CD4-positive, alpha-beta T cell (primary cell): ENCODE measurements at regions not wholly inside any gene's neighbourhood (a gene's known extent, or its start where the extent isn't known, plus 50 kb on each side); places are given as distances from the start of the nearest gene placed in this dataset.

Experiments
- ATAC-seq: fragments of 200-7000 bp; cut with Tn5 transposase; one replicate; pipeline ENCODE4 v1.10.0; 2022; ENCODE audit warnings: mild to moderate bottlenecking; ENCODE audit not compliant: poor library complexity
- CTCF ChIA-PET: fragments of 350-600 bp; sonication (Branson Sonifier 250); formaldehyde crosslinking; loops from one replicate; lab custom pipeline; 2021; ENCODE audit warnings: antibody characterized with exemption, inconsistent platforms; lab: Charles Lee
- POLR2A ChIA-PET: fragments of 350-600 bp; sonication (Branson Sonifier 250); formaldehyde crosslinking; loops from one replicate; lab custom pipeline; 2021; ENCODE audit warnings: antibody characterized with exemption, inconsistent platforms; lab: Charles Lee
- DNase-seq, 14 experiments: peaks; one replicate each; pipeline ENCODE4 v3.0.0-alpha.2; 2013 to 2020; ENCODE audit warnings: mixed read lengths in 2 of 14
- H3K27ac ChIP-seq, 2 donors: one replicate each; pipeline versions ENCODE4 v1.5.1 to v1.7.0; 2013; ENCODE audit warnings: low read length in 2 of 2, low read depth in 1 of 2, mild to moderate bottlenecking in 1 of 2
- H3K27me3 ChIP-seq, 2 experiments: 1 replicate in 1 of 2; 2 replicates in 1 of 2; pipeline versions ENCODE4 v1.6.1 to v1.7.0; 2013; ENCODE audit warnings: low read length in 2 of 2, control low read depth in 1 of 2, mild to moderate bottlenecking in 1 of 2, moderate library complexity in 1 of 2; ENCODE audit not compliant: insufficient read depth in 2 of 2, control insufficient read depth in 1 of 2
- H3K36me3 ChIP-seq: one replicate; pipeline ENCODE4 v1.6.1; 2013; ENCODE audit warnings: low read length, control low read depth; ENCODE audit not compliant: insufficient read depth
- H3K4me1 ChIP-seq: one replicate; pipeline ENCODE4 v1.6.1; 2013; ENCODE audit warnings: low read length, control low read depth; ENCODE audit not compliant: insufficient read depth
- H3K4me3 ChIP-seq: one replicate; pipeline ENCODE4 v1.5.1; 2013; ENCODE audit warnings: mild to moderate bottlenecking, low read length, moderate library complexity
- H3K9me3 ChIP-seq, 2 experiments: 1 replicate in 1 of 2; 2 replicates in 1 of 2; pipeline versions ENCODE4 v1.6.1 to v1.7.0; 2013; ENCODE audit warnings: low read length in 2 of 2, mild to moderate bottlenecking in 2 of 2, control low read depth in 1 of 2, moderate library complexity in 1 of 2; ENCODE audit not compliant: control insufficient read depth in 1 of 2, insufficient read depth in 1 of 2
- H3K27ac Mint-ChIP-seq: one replicate; pipeline ENCODE4 v1.8.0; 2020; ENCODE audit warnings: mixed read lengths
- H3K27me3 Mint-ChIP-seq: one replicate; pipeline ENCODE4 v1.8.0; 2021; ENCODE audit warnings: mixed read lengths
- H3K36me3 Mint-ChIP-seq: one replicate; pipeline ENCODE4 v1.8.0; 2021; ENCODE audit warnings: low read depth, mixed read lengths
- H3K4me1 Mint-ChIP-seq: one replicate; pipeline ENCODE4 v1.8.0; 2021; ENCODE audit warnings: low read depth, mixed read lengths
- H3K4me3 Mint-ChIP-seq: one replicate; pipeline ENCODE4 v1.8.0; 2020; ENCODE audit warnings: mild to moderate bottlenecking, mixed read lengths
- H3K9me3 Mint-ChIP-seq: one replicate; pipeline ENCODE4 v1.8.0; 2020; ENCODE audit warnings: mixed read lengths
- intact Hi-C, 2 experiments: fragments of 100-400 bp; cut with DNase I in 1 of 2; cut with micrococcal nuclease in 1 of 2; formaldehyde crosslinking; loops; one replicate each; pipeline versions ENCODE4 v1.15.1 to v1.9.0; 2023 to 2025; cut with DNase I, micrococcal nuclease
- TF ChIP-seq, protein P1 (sequence below): fragments of 200-600 bp; IDR thresholded peaks from one replicate; pipeline ENCODE4 v1.8.0; 2022; ENCODE audit warnings: antibody characterized with exemption, mild to moderate bottlenecking

GRCh38 chr11:60592601-60593000 is 77.4 kb downstream of the MS4A13 start:
- Histone ChIP-seq H3K4me3 (no peak overlapping the region), H3K4me1 (no peaks in the 10 kb centered on the region), H3K27me3 (no peaks in the 10 kb centered on the region), H3K9me3 (peaks cover 9 to 14% of the 10 kb centered on the region in 2 experiments), H3K36me3 (no peaks in the 10 kb centered on the region), H3K27ac (no peak overlapping the region)
- TF ChIP-seq, protein P1, sequence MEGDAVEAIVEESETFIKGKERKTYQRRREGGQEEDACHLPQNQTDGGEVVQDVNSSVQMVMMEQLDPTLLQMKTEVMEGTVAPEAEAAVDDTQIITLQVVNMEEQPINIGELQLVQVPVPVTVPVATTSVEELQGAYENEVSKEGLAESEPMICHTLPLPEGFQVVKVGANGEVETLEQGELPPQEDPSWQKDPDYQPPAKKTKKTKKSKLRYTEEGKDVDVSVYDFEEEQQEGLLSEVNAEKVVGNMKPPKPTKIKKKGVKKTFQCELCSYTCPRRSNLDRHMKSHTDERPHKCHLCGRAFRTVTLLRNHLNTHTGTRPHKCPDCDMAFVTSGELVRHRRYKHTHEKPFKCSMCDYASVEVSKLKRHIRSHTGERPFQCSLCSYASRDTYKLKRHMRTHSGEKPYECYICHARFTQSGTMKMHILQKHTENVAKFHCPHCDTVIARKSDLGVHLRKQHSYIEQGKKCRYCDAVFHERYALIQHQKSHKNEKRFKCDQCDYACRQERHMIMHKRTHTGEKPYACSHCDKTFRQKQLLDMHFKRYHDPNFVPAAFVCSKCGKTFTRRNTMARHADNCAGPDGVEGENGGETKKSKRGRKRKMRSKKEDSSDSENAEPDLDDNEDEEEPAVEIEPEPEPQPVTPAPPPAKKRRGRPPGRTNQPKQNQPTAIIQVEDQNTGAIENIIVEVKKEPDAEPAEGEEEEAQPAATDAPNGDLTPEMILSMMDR, result no peak
- Mint-ChIP-seq H3K27me3 (no peaks in the 10 kb centered on the region), H3K4me1 (no peaks in the 10 kb centered on the region), H3K4me3 (no peak overlapping the region), H3K27ac (no peak overlapping the region), H3K9me3 (peaks cover 9% of the 10 kb centered on the region), H3K36me3 (no peaks in the 10 kb centered on the region)
- intact Hi-C loops, result no loop called here
- no peak for DNase-seq
- ChIA-PET POLR2A (no interaction called here), CTCF (no interaction called here)
- ATAC-seq, result no peak

- no peak for DNase-seq
- ATAC-seq, result no peak
- TF ChIP-seq, protein P1, result no peak
- no peaks in the 10 kb centered on the region for H3K27me3 ChIP-seq
- Mint-ChIP-seq H3K4me3 (no peak overlapping the region), H3K27me3 (no peaks in the 10 kb centered on the region), H3K4me1 (no peaks in the 10 kb centered on the region), H3K27ac (no peak overlapping the region), H3K9me3 (peaks cover 9% of the 10 kb centered on the region), H3K36me3 (no peaks in the 10 kb centered on the region)
- H3K4me1 ChIP-seq, result no peaks in the 10 kb centered on the region
- no peaks in the 10 kb centered on the region for H3K36me3 ChIP-seq
- H3K27ac ChIP-seq, result no peak overlapping the region
- peaks cover 9 to 14% of the 10 kb centered on the region in 2 experiments for H3K9me3 ChIP-seq
- POLR2A ChIA-PET, result no interaction called here
- intact Hi-C loops, result no loop called here
- CTCF ChIA-PET, result no interaction called here
- H3K4me3 ChIP-seq, result no peak overlapping the region
These were observed 79.9 kb downstream of the MS4A13 start for GRCh38 chr11:60594998-60595642.

GRCh38 chr11:60607483-60607882 is 91.9 kb upstream of the MS4A8 start:
- CTCF ChIA-PET, result interaction anchor here (0.6 kb wide), 1 partner anchor 11 kb away, joined by 3 read pairs; no protein-coding TSS in a partner anchor
- Mint-ChIP-seq H3K9me3 (no peaks in the 10 kb centered on the region), H3K36me3 (no peaks in the 10 kb centered on the region), H3K4me1 (no peaks in the 10 kb centered on the region), H3K27ac (no peak overlapping the region), H3K27me3 (peaks cover 6% of the 10 kb centered on the region), H3K4me3 (no peak overlapping the region)
- no peaks in the 10 kb centered on the region for H3K9me3 ChIP-seq
- H3K4me3 ChIP-seq, result no peak overlapping the region
- DNase-seq, result no peak
- no peaks in the 10 kb centered on the region for H3K4me1 ChIP-seq
- TF ChIP-seq, protein P1, result no peak
- peaks cover 0 to 10% of the 10 kb centered on the region in 2 experiments for H3K27me3 ChIP-seq
- POLR2A ChIA-PET, result no interaction called here
- no peak overlapping the region for H3K27ac ChIP-seq
- no peak for ATAC-seq
- H3K36me3 ChIP-seq, result no peaks in the 10 kb centered on the region
- intact Hi-C loops, result no loop called here
